Cardiac fibroblast (primary cell): ENCODE measurements at regions not wholly inside any gene's neighbourhood (a gene's known extent, or its start where the extent isn't known, plus 50 kb on each side); places are given as distances from the start of the nearest gene placed in this dataset.
A peak's percentile ranks its signal among the peaks of the same experiment; 100 is the strongest.

Experiments used
- DNase-seq, 2 donors: peaks; one replicate each; pipeline versions ENCODE4 v3.0.0 to v3.0.0-alpha.2; 2010; ENCODE audit warnings: low read depth in 2 of 2
- H3K4me3 ChIP-seq, 2 donors: replicated peaks in 1 of 2; 1 replicate in 1 of 2; 2 replicates in 1 of 2; pipeline ENCODE4 v1.5.1; 2011; ENCODE audit warnings: low read depth in 2 of 2, low read length in 2 of 2, mild to moderate bottlenecking in 2 of 2, moderate library complexity in 1 of 2
- CTCF ChIP-seq: IDR thresholded peaks from one replicate; pipeline ENCODE4 v1.5.1; 2011; ENCODE audit warnings: low read depth, mild to moderate bottlenecking, low read length, inconsistent platforms

DNA sequence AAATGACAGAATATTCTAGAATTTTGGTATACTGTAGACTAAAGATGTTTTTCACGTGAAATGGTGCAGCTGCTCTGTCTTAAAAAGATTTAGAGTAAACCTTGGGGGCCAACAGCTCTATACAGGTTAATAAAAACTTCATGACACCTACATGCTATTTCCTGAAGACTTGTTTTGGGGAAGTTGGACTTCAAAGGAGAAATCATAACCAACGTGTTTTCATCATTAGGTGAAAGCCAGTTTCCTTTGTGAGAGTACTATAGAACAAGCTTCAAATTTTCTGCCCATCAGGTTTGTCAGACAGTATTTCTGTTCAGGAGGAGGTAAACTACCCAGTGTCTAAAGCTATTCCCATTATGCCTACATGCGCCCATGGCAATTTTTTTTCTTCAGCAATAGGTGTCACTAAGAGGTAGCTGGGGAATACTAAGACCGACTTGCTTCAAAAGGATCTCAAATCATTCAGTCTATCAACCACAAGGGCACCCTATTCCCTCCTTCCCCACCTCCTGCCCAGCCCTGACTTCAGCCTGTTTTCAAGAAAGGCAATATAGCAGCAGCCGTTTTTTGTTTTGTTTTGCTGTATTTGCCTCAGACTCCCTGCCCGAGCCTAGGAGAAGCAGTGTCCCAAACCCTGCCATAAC is 237.3 kb upstream of the SP8 start:
- H3K4me3 ChIP-seq = no peak overlapping the region
- TF ChIP-seq CTCF = no peak
- no peak for DNase-seq

GRCh38 chr7:21024485-21024867 is 237.8 kb upstream of the SP8 start:
- no peak for TF ChIP-seq CTCF
- no peak for DNase-seq

DNA sequence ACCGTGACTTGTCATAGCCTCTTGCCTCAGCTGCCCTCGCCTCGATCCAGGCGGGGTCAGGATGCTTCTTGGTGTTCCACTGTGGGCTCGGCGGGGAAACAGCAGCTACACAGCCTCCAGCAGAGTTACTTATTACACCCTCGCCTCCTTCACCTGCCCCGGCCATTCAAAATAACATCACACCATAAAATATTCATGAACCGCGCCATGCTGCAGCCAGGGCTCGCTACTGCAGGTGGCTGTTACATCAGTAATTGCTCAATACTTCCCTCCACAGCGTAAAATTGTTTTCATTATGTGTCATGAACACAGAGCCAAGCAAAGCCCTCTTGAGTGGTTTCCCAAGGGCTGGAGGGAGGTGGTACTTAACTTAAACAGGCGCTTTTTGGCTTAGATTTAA is 241.5 kb upstream of the SP8 start:
- no peak overlapping the region for H3K4me3 ChIP-seq
- DNase-seq = peak in 1 of 2 donors; percentile 37
- TF ChIP-seq CTCF = no peak

More at GRCh38 chr7:21024485-21024867, 237.8 kb upstream of the SP8 start:
- no peak overlapping the region for H3K4me3 ChIP-seq

DNA sequence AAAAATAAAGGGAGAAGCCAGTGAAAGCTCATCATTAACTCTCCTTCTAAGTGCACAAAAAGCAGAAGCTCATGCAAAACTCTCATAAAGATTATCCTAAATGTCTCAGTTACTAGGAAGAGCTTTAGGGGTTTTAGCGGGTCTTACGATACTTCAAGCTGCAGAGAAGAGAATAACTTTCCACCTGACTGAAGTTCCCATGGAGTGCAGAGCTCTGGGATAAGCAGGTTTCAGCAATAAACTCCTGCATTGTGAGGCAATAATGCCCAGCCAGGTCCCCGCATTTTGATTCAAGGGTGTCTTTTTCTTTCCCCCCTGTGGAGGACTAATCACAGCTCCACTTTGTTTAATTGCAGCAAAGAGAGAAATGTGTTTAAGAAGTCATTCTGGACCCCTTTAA is 241.9 kb upstream of the SP8 start:
- TF ChIP-seq CTCF = no peak
- H3K4me3 ChIP-seq = no peak overlapping the region
- DNase-seq = no peak

DNA sequence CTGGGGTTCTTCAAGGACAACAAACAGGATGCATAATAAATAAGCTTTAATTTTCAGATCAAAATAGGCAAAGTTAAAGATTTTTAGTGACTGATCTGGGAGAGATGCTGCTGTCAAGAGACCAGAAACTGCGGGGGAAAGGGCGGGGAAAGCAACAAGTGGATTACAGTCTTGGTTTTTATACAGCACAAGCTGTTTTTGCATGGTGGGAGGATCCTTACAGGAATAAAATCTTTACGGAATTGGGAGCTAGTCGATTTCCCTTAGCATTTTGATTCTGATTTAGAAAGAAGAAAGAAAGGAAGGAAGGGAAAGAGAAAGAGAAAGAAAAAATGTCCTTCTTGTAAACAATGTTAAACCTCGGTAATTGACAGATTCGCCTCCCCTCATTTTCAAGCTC is 242.3 kb upstream of the SP8 start:
- no peak for TF ChIP-seq CTCF
- H3K4me3 ChIP-seq = no peak overlapping the region
- no peak for DNase-seq

- no peak overlapping the region for H3K4me3 ChIP-seq
- no peak for TF ChIP-seq CTCF
- no peak for DNase-seq
Observed at GRCh38 chr7:21030237-21030871, 243.7 kb upstream of the SP8 start.
